GM11168 (cell line): ENCODE measurements at regions not wholly inside any gene's neighbourhood (a gene's known extent, or its start where the extent isn't known, plus 50 kb on each side); places are given as distances from the start of the nearest gene placed in this dataset.
"Not testable (repeated sequence)": the region's sequence is repeated elsewhere in the genome, so short reads cannot be mapped to it uniquely, and the experiment has no call there.

Experiments
- in situ Hi-C: fragments of 300-500 bp; cut with MboI; formaldehyde crosslinking; loops from one replicate; pipeline ENCODE4 v1.12.0; 2022; ENCODE audit warnings: low sequenced_read_pairs; ENCODE audit not compliant: unreplicated experiment

DNA sequence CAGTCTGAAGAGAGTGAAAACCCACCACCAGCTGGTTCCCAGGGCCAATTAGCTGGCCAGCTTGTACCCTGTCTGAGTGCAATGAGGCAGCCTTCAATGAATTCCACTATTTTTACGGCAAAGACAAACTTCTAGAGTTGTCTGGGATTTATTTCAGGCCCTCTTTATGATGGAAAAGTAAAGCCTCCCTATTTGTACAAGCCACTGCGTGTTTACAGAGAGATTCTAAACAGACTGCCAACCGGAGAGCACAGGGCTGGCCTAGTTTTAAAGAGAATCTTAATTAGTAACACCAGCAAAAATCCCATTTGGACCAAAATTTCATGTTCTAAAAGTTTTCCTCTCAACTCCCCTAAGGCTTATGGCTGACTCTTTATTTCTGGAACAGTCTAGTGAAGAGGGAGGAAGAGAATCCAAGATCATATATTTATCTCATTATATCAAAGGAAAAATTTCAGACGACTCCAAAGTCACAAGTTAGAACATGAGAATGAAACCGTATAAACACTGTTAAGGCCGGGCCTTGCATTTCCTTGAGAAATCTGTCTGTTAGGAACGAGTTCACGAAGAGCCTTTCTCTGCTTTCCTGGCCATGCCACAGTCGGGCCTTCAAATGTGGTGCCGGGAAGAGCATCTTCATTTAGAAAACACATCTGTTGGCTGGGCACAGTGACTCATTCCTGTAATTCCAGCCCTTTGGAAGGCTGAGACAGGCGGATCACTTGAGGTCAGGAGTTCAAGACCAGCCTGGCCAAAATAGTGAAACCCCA, 724.6 kb upstream of the NRP1 start:
- in situ Hi-C loops, result no loop called here

DNA sequence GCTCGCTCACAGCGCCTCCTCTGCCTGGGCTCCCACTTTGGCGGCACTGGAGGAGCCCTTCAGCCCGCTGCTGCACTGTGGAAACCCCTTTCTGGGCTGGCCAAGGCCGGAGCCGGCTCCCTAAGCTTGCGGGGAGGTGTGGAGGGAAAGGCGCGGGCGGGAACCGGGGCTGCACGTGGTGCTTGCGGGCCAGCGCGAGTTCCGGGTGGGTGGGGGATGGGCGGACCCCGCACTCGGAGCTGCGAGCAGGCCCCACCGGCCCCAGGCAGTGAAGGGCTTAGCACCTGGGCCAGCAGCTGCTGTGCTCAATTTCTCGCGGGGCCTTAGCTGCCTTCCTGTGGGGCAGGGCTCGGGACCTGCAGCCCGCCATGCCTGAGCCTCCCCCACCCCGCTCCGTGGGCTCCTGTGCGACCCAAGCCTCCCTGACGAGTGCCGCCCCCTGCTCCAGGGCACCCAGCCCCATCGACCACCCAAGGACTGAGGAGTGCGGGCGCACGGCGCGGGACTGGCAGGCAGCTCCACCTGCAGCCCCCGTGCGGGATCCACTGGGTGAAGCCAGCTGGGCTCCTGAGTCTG, 721.0 kb upstream of the NRP1 start:
- in situ Hi-C loops, result not testable (repeated sequence)

DNA sequence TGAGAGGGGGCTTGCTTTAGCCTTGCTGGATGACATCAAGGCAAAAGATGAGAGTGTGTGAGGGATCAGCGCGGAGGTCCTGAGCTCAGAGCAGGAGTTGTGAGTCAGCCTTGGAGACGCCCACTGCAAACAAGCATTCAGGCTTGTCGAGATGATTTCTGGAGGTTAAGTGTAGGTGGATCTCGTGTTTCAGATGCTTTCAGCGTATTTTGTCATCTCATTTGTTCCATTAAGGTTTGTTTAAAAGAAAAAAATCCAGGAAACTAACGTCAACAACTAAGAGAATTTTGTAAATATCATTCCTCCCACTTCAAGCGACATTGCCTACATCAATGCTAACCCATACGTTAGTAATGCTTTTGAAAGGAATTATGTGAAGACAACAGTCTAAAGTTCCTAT, 715.4 kb upstream of the NRP1 start:
- in situ Hi-C loops, result no loop called here

DNA sequence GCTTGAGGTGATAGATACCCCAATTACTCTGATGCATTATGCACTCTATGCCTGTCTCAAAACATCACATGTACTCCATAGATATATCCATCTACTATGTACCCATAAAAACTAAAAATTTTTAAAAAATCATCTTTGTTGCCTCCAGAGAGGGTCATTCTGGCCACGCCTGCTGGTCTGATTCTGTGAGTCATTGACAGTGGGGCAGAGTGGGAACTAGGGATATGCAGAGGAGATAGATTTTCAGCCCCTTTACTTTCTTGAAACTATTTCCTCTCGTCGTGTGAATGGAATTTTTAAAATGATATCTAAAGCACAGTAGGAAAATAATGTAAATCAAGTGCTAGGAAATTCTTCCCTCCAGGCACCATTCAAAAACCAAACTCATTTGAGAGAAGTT, 715.0 kb upstream of the NRP1 start:
- in situ Hi-C loops, result no loop called here

DNA sequence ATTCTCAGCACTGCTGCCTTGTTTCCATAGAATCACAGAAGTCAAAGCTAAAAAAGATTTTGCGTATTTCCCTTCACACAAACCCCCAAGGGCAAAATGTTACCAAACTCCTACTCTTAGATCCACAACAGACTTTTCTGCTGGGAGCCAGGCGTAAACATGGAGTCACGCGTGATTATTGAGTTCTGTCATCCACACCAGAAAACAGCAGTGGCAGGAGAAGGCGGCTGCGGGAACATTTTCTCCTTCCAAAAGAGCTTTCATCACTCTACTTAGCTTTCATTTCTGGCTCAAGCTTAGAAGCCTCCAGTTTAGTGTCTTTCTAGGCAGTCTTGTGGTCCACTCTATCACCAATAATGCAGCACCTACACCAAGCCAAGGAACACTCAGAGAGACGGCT, 712.9 kb upstream of the NRP1 start:
- in situ Hi-C loops, result no loop called here

DNA sequence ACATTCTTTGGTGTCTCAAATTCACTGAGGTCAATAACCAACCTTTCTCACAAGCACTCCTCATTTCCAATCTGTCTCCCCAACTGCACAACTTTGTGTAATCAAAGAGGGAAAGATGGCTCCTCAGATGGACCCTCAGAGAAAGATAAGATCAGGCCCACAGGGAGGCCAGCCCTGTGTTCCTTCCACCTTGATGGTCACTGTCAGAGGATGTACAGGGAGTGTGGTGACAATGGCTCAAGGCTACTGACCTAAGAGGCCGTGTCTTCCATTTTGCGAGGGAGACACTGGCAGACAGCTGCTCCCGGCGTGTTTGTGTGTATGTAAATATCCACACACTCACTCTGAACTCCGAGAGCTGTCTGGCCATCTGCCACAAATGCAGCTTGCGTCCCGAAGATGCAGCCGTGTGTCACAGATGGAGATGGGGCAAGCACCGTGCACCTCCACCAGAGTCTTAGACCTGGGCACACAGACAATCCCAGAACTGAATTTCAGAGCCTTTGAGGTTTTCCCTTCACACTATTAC, 712.1 kb upstream of the NRP1 start:
- in situ Hi-C loops, result no loop called here

DNA sequence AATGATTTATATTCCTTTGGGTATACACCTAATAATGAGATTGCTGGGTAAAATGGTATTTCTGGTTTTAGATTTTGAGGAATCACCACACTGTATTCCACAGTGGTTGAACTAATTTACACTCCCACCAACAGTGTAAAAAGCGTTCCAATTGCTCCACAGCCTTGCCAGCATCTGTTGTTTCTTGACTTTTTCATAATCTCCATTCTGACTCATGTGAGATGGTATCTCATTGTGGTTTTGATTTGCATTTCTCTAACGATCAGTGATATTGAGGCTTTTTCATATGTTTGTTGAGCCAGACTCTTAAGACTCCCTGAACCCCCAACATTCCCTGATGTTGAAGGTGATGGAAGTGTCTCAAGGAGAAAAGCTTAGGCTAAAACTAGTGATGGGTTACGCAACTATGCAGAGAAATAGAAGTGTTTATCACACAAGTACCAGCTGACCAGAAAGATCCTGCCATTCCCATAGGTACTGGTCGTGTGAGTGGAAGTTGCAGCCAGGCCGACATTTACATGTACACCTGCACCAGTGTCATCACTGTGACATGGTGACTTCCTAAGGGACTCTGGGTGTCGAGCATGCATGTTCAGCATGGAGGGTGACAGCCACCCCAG, 711.2 kb upstream of the NRP1 start:
- in situ Hi-C loops, result no loop called here

DNA sequence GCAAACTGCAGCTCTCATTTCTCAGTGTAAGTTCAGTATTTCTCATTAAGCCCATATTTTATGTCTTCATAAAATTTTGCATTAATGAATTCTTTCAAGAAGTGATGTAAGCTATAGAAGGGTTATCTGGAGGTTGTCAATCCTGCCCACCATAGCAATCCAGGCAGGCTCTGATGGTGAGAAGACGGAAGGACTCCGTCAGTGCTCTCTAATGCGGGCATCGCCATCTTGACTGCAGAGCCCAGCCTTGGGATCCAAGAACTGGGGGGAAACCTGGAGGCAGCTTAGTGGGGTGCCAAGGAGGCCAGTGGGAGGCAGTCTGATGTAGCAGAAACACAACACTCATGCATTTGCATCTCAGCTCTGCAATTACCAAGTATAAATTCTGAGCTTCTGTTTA, 707.4 kb upstream of the NRP1 start:
- in situ Hi-C loops, result no loop called here

DNA sequence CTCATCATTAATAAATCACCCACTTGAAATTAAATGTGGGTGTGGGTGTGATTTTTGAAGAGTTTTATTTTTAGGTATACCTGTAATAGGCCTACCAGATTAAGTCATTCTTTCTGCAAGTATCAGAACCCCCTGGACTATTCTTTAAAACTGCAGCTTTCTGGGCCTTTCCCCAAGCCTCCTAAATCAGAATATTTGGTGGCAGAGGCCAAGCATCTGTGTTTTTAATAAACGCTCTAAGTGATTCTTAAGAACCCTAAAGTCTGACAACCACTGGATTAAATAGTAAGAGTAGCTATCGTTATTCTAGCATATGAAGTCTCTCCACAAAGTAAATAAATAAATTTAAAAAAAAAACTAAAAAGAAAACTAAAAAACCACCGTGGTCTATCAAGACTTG, 703.0 kb upstream of the NRP1 start:
- in situ Hi-C loops, result no loop called here

DNA sequence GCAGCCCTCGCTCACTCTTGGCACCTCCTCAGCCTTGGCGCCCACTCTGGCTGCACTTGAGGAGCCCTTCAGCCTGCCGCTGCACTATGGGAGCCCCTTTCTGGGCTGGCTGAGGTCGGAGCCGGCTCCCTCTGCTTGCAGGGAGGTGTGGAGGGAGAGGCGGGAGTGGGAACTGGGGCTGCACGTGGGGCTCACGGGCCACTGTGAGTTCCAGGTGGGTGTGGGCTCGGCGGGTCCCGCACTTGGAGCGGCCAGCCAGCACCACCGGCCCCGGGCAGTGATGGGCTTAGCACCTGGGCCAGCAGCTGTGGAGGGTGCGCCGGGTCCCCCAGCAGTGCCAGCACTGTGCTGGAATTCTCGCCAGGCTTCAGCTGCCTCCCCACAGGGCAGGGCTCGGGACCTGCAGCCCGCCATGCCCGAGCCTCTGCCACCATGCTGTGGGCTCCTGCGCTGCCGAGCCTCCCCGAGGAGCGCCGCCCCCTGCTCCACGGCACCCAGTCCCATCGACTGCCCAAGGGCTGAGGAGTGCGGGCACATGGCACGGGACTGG, 700.8 kb upstream of the NRP1 start:
- in situ Hi-C loops, result not testable (repeated sequence)

DNA sequence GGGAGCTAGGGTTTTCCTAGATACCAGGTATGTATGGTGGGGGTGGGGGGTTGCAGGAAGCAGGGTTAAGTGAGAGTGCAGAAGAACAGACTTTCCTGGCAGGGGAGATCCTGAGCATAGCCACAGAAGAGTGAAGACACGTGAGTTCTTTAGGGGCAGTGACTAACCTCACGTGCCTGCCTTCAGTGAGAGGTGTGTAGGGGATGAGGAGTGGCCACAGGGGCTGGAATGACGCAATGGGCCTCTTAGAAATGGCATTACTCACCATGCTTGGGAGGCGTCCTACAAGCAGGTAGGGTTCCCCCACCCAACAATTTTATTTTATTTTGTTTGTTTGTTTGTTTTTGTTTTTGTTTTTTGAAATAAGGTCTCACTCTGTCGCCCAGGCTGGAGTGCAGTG, 698.6 kb upstream of the NRP1 start:
- in situ Hi-C loops, result no loop called here

DNA sequence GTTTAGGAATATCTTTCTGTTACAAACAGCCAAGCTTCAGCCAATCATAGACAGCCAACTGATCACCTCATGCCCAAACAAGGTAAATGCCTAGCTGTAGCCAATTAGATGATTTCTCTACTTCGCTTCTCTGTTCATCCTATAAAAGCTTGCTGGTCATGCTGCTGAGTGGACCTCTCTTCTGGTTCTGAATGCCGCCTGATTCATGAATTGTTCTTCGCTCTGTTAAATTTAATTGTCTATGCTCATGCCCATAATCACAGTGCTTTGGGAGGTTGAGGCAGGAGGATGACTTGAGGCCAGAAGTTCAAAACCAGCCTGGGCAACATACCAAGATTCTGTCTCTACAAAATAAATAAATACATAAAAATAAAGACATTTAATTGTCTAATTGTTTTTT, 698.1 kb upstream of the NRP1 start:
- in situ Hi-C loops, result no loop called here

DNA sequence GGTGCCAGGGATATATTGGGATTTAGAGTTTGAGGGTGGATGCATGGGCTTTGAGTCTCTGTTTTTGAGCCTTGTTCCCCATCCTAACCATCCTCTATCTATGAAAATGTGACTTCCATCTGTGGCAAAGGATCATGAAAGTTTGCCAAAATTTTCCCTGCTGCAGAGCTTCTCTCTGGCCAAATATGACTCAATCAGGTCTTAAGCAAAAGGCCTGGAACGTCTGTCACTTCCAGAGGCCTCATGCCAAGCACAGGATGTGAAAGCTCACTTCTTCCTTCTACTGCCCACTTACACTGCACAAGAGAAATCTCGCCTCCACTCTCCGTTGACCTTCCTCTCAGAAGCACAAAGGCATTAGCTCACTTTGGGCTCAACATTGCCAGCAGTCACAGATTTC, 696.9 kb upstream of the NRP1 start:
- in situ Hi-C loops, result no loop called here

DNA sequence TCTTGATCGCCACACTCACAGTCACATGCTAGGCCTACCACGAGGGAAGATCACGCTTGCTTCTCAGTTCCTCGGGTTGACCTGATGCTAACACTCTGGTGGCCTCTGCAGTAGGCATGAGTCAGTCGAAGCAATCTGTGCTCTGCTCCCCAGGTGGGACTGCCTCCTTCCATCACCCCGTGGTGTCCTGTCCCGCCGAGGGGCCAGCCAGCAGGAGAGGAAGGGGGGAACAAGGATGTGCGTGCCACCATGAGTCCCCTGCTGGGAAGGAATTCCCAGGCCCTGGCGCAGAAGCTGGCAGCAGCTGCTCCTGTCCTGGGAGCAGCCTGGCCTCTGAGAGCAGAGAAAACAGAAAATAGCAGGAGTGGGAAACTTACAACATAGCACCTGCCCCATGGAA, 695.0 kb upstream of the NRP1 start:
- in situ Hi-C loops, result no loop called here

DNA sequence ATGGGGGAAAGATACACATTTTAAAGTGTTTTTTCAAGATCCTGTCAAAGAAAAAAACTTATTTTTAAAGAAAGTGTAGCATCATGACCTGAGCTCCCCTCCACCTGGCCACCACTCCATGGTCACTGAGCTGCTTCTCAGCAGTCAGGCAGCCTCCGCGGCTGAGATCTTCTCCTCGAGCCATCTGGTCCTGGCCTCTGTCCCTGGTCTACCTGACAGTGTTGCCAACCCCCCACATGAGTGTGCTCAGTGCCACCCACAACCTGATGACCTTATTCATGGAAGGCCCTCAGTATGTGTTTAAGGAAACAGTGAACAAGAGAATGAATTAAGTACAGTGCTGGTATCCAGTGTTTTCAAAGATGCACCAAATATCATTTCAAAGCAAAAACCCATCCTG, 694.5 kb upstream of the NRP1 start:
- in situ Hi-C loops, result no loop called here

DNA sequence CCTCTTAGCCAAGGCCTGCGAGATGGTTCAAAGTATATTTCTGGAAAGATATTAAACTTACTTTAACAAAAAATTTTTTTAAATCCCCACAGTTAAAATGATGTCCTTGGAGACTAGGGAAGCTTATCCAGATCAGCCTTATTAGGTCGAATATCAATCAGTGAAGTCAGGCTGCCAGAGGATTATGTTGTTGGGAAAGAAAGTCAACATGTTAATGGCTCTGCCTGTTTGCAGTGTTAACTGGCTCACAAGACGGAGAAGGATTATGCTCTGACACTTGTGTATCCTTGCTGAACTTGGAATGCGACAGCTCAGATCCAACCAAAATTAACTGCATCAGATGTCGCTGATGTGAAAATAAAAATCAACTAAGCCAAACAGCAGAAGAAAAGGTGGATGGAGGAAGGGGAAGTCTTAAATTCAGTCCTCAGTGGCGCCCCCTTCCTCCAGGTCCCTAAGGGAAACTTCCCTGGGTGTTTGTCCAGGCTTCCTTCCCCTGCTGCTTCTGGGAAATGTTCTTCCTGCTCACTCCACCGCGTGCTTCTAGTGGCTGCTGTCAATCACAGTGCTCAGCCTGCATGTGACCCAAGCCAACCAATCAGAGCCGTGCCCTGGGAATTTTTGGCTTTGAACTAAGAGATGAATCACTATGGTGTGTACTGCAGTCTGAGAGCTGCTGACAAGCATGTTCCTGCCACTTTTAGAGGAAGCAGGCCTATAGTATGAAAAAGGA, 690.4 kb upstream of the NRP1 start:
- in situ Hi-C loops, result no loop called here

DNA sequence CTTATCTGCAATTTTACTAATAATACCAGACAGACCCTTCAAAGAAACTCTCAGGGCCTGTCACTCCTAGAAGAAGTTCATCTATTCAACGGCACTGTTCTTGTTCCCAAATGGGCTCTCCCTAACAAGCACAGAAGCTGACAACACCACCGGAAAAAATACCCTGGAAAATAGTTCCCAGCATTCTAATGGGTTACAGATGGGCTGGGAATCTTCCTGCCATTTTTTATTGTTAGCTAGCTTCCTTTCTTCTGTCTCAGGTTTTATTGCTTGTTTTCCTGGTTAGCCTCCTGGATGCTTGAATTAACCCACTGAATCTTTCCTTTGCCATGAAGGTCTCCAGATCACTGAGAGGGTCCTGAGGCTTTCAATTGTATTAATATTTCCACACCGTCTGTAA, 689.8 kb upstream of the NRP1 start:
- in situ Hi-C loops, result no loop called here

DNA sequence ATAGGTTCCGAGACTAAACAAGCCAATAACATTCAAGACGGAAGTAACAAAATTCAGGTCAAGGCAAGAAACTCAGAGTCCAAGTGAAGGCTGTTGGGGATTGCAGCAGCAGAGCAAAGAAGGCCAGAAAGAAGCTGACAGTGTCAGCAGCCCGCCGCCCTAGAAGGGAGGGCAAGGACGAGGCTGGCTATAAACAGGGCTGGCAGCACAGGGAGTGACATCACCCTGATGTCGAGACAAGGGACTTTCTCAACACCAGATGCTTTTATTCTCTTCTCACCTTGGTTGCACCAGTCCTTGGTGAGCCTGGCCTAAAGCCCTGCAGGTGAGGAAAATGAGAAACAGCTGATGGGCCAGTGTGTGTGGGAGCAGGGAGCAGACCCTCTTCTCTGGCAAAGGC, 687.7 kb upstream of the NRP1 start:
- in situ Hi-C loops, result no loop called here

DNA sequence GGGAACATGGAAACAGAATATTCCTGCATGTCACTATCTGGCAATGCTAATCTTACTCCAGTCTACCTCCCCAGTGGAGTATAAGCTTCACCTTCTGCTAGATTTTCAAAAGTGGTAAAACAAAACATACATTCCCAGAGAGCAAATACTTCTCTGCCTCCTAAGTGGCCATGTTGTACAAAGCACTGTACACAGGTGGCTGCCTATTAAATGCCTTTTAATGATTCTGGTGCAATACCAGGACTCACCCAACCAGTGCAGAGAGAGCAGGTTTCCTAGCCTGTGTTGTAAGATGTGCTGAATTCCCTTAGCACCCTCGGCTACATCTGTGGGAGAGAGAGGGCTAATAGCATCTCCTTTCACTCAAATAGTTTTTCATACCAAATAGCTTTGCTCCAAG, 684.3 kb upstream of the NRP1 start:
- in situ Hi-C loops, result no loop called here

DNA sequence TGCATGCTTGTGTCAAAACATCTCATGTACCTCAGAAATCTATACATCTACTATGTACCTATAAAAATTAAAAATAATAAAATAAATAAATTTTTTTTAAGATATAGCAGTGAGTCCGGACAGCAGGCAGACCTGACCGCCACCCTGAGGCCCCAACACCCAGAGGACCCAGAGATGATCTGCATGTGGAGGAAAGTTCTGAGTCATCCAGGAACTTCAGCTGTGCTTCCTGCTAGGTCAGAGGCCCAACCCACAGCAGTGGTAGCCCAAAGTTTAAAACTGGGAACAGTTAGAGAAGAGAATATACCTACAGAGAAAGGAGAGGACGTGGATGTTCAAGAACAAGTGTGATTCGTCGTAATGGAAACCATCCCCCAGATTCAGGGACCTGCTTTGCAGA, 683.7 kb upstream of the NRP1 start:
- in situ Hi-C loops, result no loop called here

DNA sequence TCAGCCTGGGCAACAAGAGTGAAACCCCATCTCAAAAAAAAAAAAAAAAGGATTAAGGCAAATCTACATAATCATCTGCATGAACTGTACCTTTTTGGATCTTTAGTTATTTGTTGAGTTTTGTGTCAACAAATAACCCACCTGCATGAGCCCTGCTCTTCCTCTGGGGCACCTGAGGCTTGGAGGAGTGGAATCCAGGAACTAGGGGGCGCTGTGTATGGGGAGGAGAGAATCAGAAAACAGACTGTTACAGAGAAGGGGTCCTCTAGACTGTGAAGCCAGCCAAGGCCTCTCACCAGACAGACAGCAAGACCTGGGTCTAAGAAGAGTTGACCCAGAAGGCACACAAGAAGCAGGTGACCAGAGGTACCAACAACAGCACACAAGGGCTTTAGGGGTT, 682.8 kb upstream of the NRP1 start:
- in situ Hi-C loops, result no loop called here
